KBM-7 (cell line): ENCODE measurements at regions not wholly inside any gene's neighbourhood (a gene's known extent, or its start where the extent isn't known, plus 50 kb on each side); places are given as distances from the start of the nearest gene placed in this dataset.
A peak's percentile ranks its signal among the peaks of the same experiment; 100 is the strongest.

Experiments
- DNase-seq: peaks from one replicate; pipeline ENCODE4 v3.0.0-alpha.2; 2015
- in situ Hi-C: fragments of 300-500 bp; cut with MboI; formaldehyde crosslinking; loops from 2 replicates; pipeline ENCODE4 v1.14.3; 2020; ENCODE audit warnings: low sequenced_read_pairs, low pct_unique_long_range_greater_than_20kb, mixed read lengths

GRCh38 chr4:10343656-10344055 lies 113.6 kb downstream of the ZNF518B start:
- no peak for DNase-seq
- in situ Hi-C loops: no loop called here

GRCh38 chr4:10342866-10343265 lies 114.4 kb downstream of the ZNF518B start:
- in situ Hi-C loops: no loop called here
- no peak for DNase-seq

- DNase-seq: no peak
- in situ Hi-C loops: no loop called here
Observed at GRCh38 chr4:10336471-10336870, 120.8 kb downstream of the ZNF518B start.

- DNase-seq: no peak
- in situ Hi-C loops: no loop called here
Observed at GRCh38 chr4:10335050-10335449, 122.2 kb downstream of the ZNF518B start.

- in situ Hi-C loops: no loop called here
Observed at GRCh38 chr4:10334506-10335028, 122.7 kb downstream of the ZNF518B start.

GRCh38 chr4:10333942-10334341 lies 123.3 kb downstream of the ZNF518B start:
- in situ Hi-C loops: no loop called here

More at GRCh38 chr4:10334506-10335028, 122.7 kb downstream of the ZNF518B start:
- no peak for DNase-seq

GRCh38 chr4:10326075-10326474 lies 131.2 kb downstream of the ZNF518B start:
- no peak for DNase-seq
- in situ Hi-C loops: no loop called here

More at GRCh38 chr4:10333942-10334341, 123.3 kb downstream of the ZNF518B start:
- no peak for DNase-seq

- DNase-seq: no peak
Observed at GRCh38 chr4:10321931-10322330, 135.3 kb downstream of the ZNF518B start.

GRCh38 chr4:10320130-10320529 lies 137.1 kb downstream of the ZNF518B start:
- DNase-seq: no peak
- in situ Hi-C loops: no loop called here

More at GRCh38 chr4:10321931-10322330, 135.3 kb downstream of the ZNF518B start:
- in situ Hi-C loops: no loop called here

- in situ Hi-C loops: no loop called here
- DNase-seq: no peak
Observed at GRCh38 chr4:10317345-10317744, 139.9 kb downstream of the ZNF518B start.

GRCh38 chr4:10316851-10317250 lies 140.4 kb downstream of the ZNF518B start:
- no peak for DNase-seq
- in situ Hi-C loops: no loop called here

- no peak for DNase-seq
- in situ Hi-C loops: no loop called here
Observed at GRCh38 chr4:10315638-10316037, 141.6 kb downstream of the ZNF518B start.

- in situ Hi-C loops: no loop called here
- no peak for DNase-seq
Observed at GRCh38 chr4:10312568-10312967, 144.7 kb downstream of the ZNF518B start.

- no peak for DNase-seq
- in situ Hi-C loops: no loop called here
Observed at GRCh38 chr4:10311939-10312338, 145.3 kb downstream of the ZNF518B start.

- in situ Hi-C loops: no loop called here
- DNase-seq: no peak
Observed at GRCh38 chr4:10305816-10306215, 151.4 kb downstream of the ZNF518B start.

- in situ Hi-C loops: no loop called here
- DNase-seq: no peak
Observed at GRCh38 chr4:10303291-10303690, 153.9 kb downstream of the ZNF518B start.

- DNase-seq: no peak
- in situ Hi-C loops: no loop called here
Observed at GRCh38 chr4:10302096-10302495, 155.1 kb downstream of the ZNF518B start.

- in situ Hi-C loops: no loop called here
- DNase-seq: no peak
Observed at GRCh38 chr4:10299601-10300000, 157.6 kb downstream of the ZNF518B start.

GRCh38 chr4:10298681-10299080 lies 158.5 kb downstream of the ZNF518B start:
- in situ Hi-C loops: no loop called here
- DNase-seq: no peak

- in situ Hi-C loops: no loop called here
- DNase-seq: peak; percentile 1
Observed at GRCh38 chr4:10296730-10297129, 160.5 kb downstream of the ZNF518B start.

- DNase-seq: no peak
- in situ Hi-C loops: no loop called here
Observed at GRCh38 chr4:10295301-10295700, 161.9 kb downstream of the ZNF518B start.

- no peak for DNase-seq
- in situ Hi-C loops: no loop called here
Observed at GRCh38 chr4:10289538-10289906, 167.7 kb downstream of the ZNF518B start.
